HG02798 (cell line): ENCODE measurements at regions not wholly inside any gene's neighbourhood (a gene's known extent, or its start where the extent isn't known, plus 50 kb on each side); places are given as distances from the start of the nearest gene placed in this dataset.
A peak's percentile ranks its signal among the peaks of the same experiment; 100 is the strongest.
"Not testable (repeated sequence)": the region's sequence is repeated elsewhere in the genome, so short reads cannot be mapped to it uniquely, and the experiment has no call there.

Source experiments
- ATAC-seq: cut with Tn5 transposase; IDR thresholded peaks from one replicate; pipeline ENCODE4 v1.9.1; 2021; ENCODE audit warnings: mild to moderate bottlenecking; ENCODE audit not compliant: unreplicated experiment, poor library complexity

GRCh38 chr6:11307226-11307625 lies 74.8 kb upstream of the NEDD9 start:
- no peak for ATAC-seq

GRCh38 chr6:11304946-11305345 lies 72.5 kb upstream of the NEDD9 start:
- no peak for ATAC-seq

GRCh38 chr6:11299876-11300428 lies 67.5 kb upstream of the NEDD9 start:
- ATAC-seq = not testable (repeated sequence)

DNA sequence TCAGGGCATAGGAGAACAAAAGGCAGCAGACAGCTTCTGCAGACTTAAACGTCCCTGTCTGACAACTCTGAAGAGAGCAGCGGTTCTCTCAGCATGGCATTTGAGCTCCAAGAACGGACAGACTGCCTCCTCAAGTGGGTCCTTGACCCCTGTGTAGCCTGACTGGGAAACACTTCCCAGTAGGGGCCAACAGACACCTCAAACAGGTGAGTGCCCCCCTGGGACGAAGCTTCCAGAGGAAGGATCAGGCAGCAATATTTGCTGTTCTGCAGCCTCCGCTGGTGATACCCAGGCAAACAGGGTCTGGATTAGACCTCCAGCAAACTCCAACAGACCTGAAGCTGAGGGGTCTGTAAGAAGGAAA lies 66.9 kb upstream of the NEDD9 start:
- ATAC-seq = not testable (repeated sequence)

GRCh38 chr6:11298651-11299420 lies 66.4 kb upstream of the NEDD9 start:
- ATAC-seq = no peak

GRCh38 chr6:11297376-11297729 lies 64.9 kb upstream of the NEDD9 start:
- ATAC-seq = no peak

GRCh38 chr6:11296449-11297375 lies 64.2 kb upstream of the NEDD9 start:
- no peak for ATAC-seq

DNA sequence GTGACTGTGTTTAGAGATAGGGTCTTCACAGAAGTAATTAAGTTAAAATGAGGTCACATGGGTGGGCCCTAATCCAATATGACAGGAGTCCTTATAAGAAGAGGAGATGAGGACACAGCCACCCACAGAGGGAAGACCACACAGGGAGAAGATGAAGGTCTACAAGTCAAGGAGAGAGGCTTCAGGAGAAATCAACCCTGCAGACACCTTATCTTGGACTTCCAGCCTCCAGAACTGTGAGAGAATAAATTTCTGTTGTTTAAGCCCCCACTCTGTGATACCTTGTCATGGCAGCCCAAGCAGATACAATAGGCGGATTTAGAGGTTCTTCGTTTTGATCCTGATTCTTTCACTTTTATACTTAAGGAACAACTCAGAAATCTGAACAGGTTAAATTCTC lies 63.5 kb upstream of the NEDD9 start:
- ATAC-seq = no peak

GRCh38 chr6:11294228-11294627 lies 61.8 kb upstream of the NEDD9 start:
- no peak for ATAC-seq

DNA sequence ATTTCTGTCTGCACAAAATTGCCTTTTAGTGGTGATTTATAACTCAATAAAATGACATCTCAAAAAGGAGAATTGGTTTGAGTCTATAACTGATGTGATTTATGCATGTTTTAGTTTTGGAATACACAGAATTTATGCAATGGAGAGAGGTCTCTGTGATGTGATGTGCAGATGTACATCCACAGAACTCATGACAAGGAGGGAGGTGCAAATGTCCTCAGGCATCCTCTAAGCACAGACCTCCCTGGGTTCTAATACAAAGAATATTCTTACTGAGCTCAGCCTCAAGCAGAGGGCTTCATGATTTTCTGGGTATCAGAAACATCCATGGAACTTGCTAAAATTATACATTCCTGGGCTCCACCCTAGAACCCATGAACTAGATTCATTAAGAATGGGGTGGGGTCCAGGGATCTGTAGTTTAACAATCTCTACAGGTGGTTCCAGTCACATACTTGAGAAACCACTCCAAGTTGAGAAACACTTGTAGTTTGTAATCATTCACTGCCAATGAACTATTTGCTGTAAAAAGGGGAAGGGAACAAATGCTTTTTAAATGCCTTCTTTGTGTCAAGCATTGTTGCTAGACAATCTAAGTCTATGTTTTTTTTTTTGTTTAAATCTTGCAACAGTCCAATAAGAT lies 60.2 kb upstream of the NEDD9 start:
- no peak for ATAC-seq

GRCh38 chr6:11292091-11292490 lies 59.6 kb upstream of the NEDD9 start:
- no peak for ATAC-seq

DNA sequence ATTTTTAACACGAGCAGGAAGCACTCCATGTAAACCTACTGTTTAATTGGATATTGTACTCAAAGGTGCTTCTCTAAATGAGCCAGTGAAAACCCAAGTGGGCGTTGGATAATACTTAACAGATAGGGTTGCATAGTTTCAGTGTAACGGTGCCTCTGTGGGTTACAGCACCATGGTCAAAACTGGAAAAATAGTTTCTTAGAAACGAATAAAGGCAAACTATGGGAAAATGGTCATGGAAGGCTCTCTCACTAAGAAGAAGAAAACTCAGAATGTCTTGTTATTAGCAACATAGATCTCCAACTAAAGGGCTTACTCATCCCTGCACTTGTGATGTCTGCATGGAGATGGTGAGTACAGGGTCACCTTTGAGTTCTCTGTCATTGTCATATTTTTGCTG lies 59.1 kb upstream of the NEDD9 start:
- peak; percentile 51 for ATAC-seq

GRCh38 chr6:11290027-11290426 lies 57.6 kb upstream of the NEDD9 start:
- no peak for ATAC-seq

GRCh38 chr6:11288065-11288464 lies 55.6 kb upstream of the NEDD9 start:
- no peak for ATAC-seq

- ATAC-seq = no peak
Observed at GRCh38 chr6:11284996-11285395, 52.5 kb upstream of the NEDD9 start.

DNA sequence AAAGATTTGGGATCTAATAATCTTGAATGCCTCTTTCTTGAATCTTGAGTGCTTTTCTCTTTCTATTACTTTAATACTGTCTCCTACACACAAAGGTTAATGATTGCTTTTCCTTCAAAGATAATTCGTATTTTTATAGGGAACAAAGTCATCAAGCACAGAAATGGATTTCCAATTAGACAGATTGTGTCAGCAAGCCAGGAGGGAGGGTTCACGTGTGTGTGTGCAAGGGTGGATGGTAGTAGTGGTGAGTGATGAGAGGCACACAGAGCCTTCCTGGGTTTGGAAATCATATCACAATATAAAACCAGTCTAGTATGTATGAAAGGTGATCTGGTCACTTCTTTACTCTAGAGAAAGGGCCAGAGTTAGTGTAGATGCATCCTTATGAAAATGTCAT lies 51.2 kb upstream of the NEDD9 start:
- ATAC-seq = no peak

DNA sequence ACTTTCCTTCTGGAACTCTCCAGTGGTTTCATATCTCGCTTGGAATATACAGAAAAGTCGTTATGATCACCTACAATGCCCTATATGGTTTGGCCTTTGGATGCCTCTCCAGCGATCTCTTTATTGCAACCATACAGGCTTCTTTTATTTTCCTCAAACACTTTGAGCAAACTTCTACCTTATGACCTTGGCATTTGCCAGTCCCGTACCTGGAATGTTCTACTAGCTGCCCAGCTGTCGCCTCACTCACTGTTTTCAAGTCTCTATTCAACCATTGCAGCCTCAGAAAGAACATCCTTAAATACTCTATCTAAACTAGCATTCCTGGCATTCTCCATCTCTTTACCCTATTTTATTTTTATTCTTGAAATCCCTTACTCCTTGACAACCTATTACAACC lies 50.4 kb upstream of the NEDD9 start:
- no peak for ATAC-seq
